ENCODE measurements at regions not wholly inside any gene's neighbourhood (a gene's known extent, or its start where the extent isn't known, plus 50 kb on each side); places are given as distances from the start of the nearest gene placed in this dataset.
"Not testable (repeated sequence)": the region's sequence is repeated elsewhere in the genome, so short reads cannot be mapped to it uniquely, and the experiment has no call there.

- Histone ChIP-seq H3K9me3 (replicated peaks; ENCODE audit: control insufficient read depth, low read depth, low read length) (no peaks in the 10 kb centered on the region), H3K27me3 (ENCODE audit: control insufficient read depth, insufficient read depth, low read length) (no peaks in the 10 kb centered on the region), H3K27ac (ENCODE audit: low read length) (no peak overlapping the region), H3K4me1 (ENCODE audit: control insufficient read depth, insufficient read depth, low read length) (no peaks in the 10 kb centered on the region), H3K4me3 (ENCODE audit: low read length) (no peak overlapping the region), H3K36me3 (ENCODE audit: control insufficient read depth, insufficient read depth, low read length) (no peaks in the 10 kb centered on the region)
- no CpG with 5 or more reads among the region's 2 CpGs for WGBS (ENCODE audit: insufficient coverage)
- peak; percentile 37 for DNase-seq
Observed at GRCh38 chr6:140001005-140001404, 626.6 kb upstream of the CITED2 start.

- not testable (repeated sequence) for H3K27ac ChIP-seq (ENCODE audit: low read length); H3K27me3 ChIP-seq (ENCODE audit: control insufficient read depth, insufficient read depth, low read length); DNase-seq; H3K9me3 ChIP-seq (replicated peaks; ENCODE audit: control insufficient read depth, low read depth, low read length); H3K4me3 ChIP-seq (ENCODE audit: low read length); H3K4me1 ChIP-seq (ENCODE audit: control insufficient read depth, insufficient read depth, low read length); H3K36me3 ChIP-seq (ENCODE audit: control insufficient read depth, insufficient read depth, low read length)
- WGBS (ENCODE audit: insufficient coverage): 93% methylated on average over 8 of the region's 18 CpGs
Observed at GRCh38 chr6:139999661-140000060, 625.2 kb upstream of the CITED2 start.

GRCh38 chr6:139998478-139998877, 624.0 kb upstream of the CITED2 start:
- H3K9me3 ChIP-seq (replicated peaks; ENCODE audit: control insufficient read depth, low read depth, low read length); H3K27me3 ChIP-seq (ENCODE audit: control insufficient read depth, insufficient read depth, low read length); H3K4me3 ChIP-seq (ENCODE audit: low read length); H3K27ac ChIP-seq (ENCODE audit: low read length); DNase-seq; H3K36me3 ChIP-seq (ENCODE audit: control insufficient read depth, insufficient read depth, low read length); H3K4me1 ChIP-seq (ENCODE audit: control insufficient read depth, insufficient read depth, low read length): not testable (repeated sequence)
- 94% methylated on average over 6 of the region's 11 CpGs for WGBS (ENCODE audit: insufficient coverage)

GRCh38 chr6:139996253-139996834, 621.9 kb upstream of the CITED2 start:
- Histone ChIP-seq H3K36me3 (ENCODE audit: control insufficient read depth, insufficient read depth, low read length) (no peaks in the 10 kb centered on the region), H3K27ac (ENCODE audit: low read length) (no peak overlapping the region), H3K27me3 (ENCODE audit: control insufficient read depth, insufficient read depth, low read length) (no peaks in the 10 kb centered on the region), H3K4me1 (ENCODE audit: control insufficient read depth, insufficient read depth, low read length) (no peaks in the 10 kb centered on the region), H3K9me3 (replicated peaks; ENCODE audit: control insufficient read depth, low read depth, low read length) (no peaks in the 10 kb centered on the region), H3K4me3 (ENCODE audit: low read length) (no peak overlapping the region)
- WGBS (ENCODE audit: insufficient coverage): 83% methylated on average over 1 of the region's 6 CpGs
- no peak for DNase-seq

GRCh38 chr6:139994998-139995397, 620.5 kb upstream of the CITED2 start:
- Histone ChIP-seq H3K36me3 (ENCODE audit: control insufficient read depth, insufficient read depth, low read length) (no peaks in the 10 kb centered on the region), H3K9me3 (replicated peaks; ENCODE audit: control insufficient read depth, low read depth, low read length) (no peaks in the 10 kb centered on the region), H3K27ac (ENCODE audit: low read length) (no peak overlapping the region), H3K4me3 (ENCODE audit: low read length) (no peak overlapping the region), H3K27me3 (ENCODE audit: control insufficient read depth, insufficient read depth, low read length) (no peaks in the 10 kb centered on the region), H3K4me1 (ENCODE audit: control insufficient read depth, insufficient read depth, low read length) (no peaks in the 10 kb centered on the region)
- DNase-seq: no peak

GRCh38 chr6:139990856-139991465, 616.5 kb upstream of the CITED2 start:
- no peaks in the 10 kb centered on the region for H3K9me3 ChIP-seq (replicated peaks; ENCODE audit: control insufficient read depth, low read depth, low read length)
- no peaks in the 10 kb centered on the region for H3K36me3 ChIP-seq (ENCODE audit: control insufficient read depth, insufficient read depth, low read length)
- peak; percentile 77 for DNase-seq
- no peaks in the 10 kb centered on the region for H3K27me3 ChIP-seq (ENCODE audit: control insufficient read depth, insufficient read depth, low read length)
- H3K27ac ChIP-seq (ENCODE audit: low read length): peak overlapping the region; percentile 29
- WGBS (ENCODE audit: insufficient coverage): 33% methylated on average over 4 of the region's 8 CpGs
- no peak overlapping the region for H3K4me3 ChIP-seq (ENCODE audit: low read length)
- no peaks in the 10 kb centered on the region for H3K4me1 ChIP-seq (ENCODE audit: control insufficient read depth, insufficient read depth, low read length)

GRCh38 chr6:139990026-139990686, 615.7 kb upstream of the CITED2 start:
- no peaks in the 10 kb centered on the region for H3K27me3 ChIP-seq (ENCODE audit: control insufficient read depth, insufficient read depth, low read length)
- peak overlapping the region; percentile 29 for H3K27ac ChIP-seq (ENCODE audit: low read length)
- WGBS (ENCODE audit: insufficient coverage): no CpG with 5 or more reads among the region's 4 CpGs
- H3K4me3 ChIP-seq (ENCODE audit: low read length): no peak overlapping the region
- H3K4me1 ChIP-seq (ENCODE audit: control insufficient read depth, insufficient read depth, low read length): no peaks in the 10 kb centered on the region
- H3K9me3 ChIP-seq (replicated peaks; ENCODE audit: control insufficient read depth, low read depth, low read length): no peaks in the 10 kb centered on the region
- peak; percentile 71 for DNase-seq
- no peaks in the 10 kb centered on the region for H3K36me3 ChIP-seq (ENCODE audit: control insufficient read depth, insufficient read depth, low read length)

GRCh38 chr6:139988685-139989084, 614.2 kb upstream of the CITED2 start:
- DNase-seq: no peak
- Histone ChIP-seq H3K36me3 (ENCODE audit: control insufficient read depth, insufficient read depth, low read length) (no peaks in the 10 kb centered on the region), H3K4me1 (ENCODE audit: control insufficient read depth, insufficient read depth, low read length) (no peaks in the 10 kb centered on the region), H3K27ac (ENCODE audit: low read length) (no peak overlapping the region), H3K9me3 (replicated peaks; ENCODE audit: control insufficient read depth, low read depth, low read length) (no peaks in the 10 kb centered on the region), H3K4me3 (ENCODE audit: low read length) (no peak overlapping the region), H3K27me3 (ENCODE audit: control insufficient read depth, insufficient read depth, low read length) (no peaks in the 10 kb centered on the region)

GRCh38 chr6:139987091-139987490, 612.6 kb upstream of the CITED2 start:
- no peak overlapping the region for H3K27ac ChIP-seq (ENCODE audit: low read length)
- H3K4me3 ChIP-seq (ENCODE audit: low read length): no peak overlapping the region
- peaks cover 6% of the 10 kb centered on the region for H3K4me1 ChIP-seq (ENCODE audit: control insufficient read depth, insufficient read depth, low read length)
- DNase-seq: no peak
- no peaks in the 10 kb centered on the region for H3K27me3 ChIP-seq (ENCODE audit: control insufficient read depth, insufficient read depth, low read length)
- no peaks in the 10 kb centered on the region for H3K9me3 ChIP-seq (replicated peaks; ENCODE audit: control insufficient read depth, low read depth, low read length)
- H3K36me3 ChIP-seq (ENCODE audit: control insufficient read depth, insufficient read depth, low read length): no peaks in the 10 kb centered on the region

- H3K27ac ChIP-seq (ENCODE audit: low read length): no peak overlapping the region
- no peak for DNase-seq
- no peak overlapping the region for H3K4me3 ChIP-seq (ENCODE audit: low read length)
- H3K27me3 ChIP-seq (ENCODE audit: control insufficient read depth, insufficient read depth, low read length): no peaks in the 10 kb centered on the region
- peaks cover 10% of the 10 kb centered on the region for H3K4me1 ChIP-seq (ENCODE audit: control insufficient read depth, insufficient read depth, low read length)
- no peaks in the 10 kb centered on the region for H3K9me3 ChIP-seq (replicated peaks; ENCODE audit: control insufficient read depth, low read depth, low read length)
- H3K36me3 ChIP-seq (ENCODE audit: control insufficient read depth, insufficient read depth, low read length): no peaks in the 10 kb centered on the region
Observed at GRCh38 chr6:139985236-139985815, 610.9 kb upstream of the CITED2 start.

Data from muscle of leg (tissue), 3 donors.